Skin of body (tissue), 1 donor: ENCODE measurements at regions not wholly inside any gene's neighbourhood (a gene's known extent, or its start where the extent isn't known, plus 50 kb on each side); places are given as distances from the start of the nearest gene placed in this dataset.
A peak's percentile ranks its signal among the peaks of the same experiment; 100 is the strongest.
"Not testable (repeated sequence)": the region's sequence is repeated elsewhere in the genome, so short reads cannot be mapped to it uniquely, and the experiment has no call there.

Experiments used
- DNase-seq: peaks from one replicate; lab custom pipeline; 2025; lab: John Stamatoyannopoulos, UW

DNA sequence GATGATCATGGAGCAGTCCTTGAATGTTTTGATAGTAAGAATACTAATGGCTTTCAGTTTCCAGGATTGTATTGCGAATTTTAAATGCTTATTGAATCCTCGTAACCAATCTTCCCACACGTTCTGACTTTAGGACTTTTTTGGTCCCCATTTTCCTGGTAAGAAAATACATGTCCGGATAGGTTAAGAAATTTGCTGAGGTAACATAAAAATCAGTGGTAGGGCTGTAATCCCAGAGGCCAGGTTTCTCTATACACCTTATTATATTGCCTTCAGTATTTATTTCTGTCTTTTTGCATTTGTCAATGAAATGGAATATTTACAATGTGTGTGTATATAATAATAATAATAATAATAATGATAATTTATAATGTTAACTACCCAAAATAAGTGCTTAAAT lies 603.2 kb downstream of the TMEM182 start:
- DNase-seq = no peak

DNA sequence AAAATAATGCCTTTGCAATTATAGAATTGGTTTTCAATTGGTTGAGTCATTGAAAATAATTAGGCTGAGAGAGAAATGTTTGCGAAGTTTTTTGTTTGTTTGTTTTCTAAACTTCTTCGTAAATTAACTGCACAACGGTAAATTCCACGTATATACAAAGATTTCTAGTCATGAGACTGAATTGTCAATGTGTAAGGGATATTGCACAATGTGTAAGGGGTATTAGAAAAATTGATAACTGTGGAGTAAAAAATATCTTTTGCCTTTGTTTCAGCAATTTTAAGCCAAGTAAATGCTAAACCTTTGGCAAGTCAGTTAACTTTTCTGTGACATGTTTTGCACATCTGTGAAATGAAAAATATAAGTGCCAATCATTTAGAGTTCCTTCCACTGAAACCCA lies 606.0 kb downstream of the TMEM182 start:
- no peak for DNase-seq

DNA sequence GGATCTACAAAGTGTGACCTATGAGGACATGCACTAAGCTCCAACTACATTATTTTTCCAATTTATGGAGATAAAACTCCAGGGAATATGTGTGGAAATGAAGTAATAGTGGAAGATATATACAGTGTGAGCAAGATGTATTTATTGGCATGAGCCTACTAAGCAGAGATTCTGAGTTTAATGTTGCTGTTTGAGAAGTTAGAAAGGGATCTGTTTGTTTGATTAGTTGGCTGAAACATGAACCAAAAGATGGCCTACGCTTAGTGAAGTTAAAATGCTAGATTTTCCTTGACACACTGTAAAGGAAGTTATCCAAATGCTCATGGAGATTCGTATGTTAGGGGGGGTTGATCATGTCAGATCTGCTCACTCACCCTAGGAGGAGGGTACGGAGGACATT lies 621.7 kb downstream of the TMEM182 start:
- DNase-seq = no peak

DNA sequence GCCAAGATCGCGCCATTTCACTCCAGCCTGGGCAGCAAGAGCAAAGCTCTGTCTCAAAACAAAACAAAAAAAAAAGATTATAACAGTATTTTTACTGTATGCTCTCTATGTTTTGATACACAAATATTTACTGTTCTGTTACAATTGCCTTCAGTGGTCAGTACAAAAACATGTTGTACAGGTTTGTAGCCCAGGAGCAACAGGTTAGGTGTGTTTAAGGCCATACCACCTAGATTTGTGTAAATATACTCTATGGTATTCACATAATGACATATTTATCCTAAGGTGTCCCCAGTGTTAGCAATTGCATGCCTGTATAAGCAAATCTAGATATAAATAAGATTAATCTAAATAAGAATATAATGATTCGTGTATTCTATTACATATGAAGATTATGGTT lies 625.0 kb downstream of the TMEM182 start:
- no peak for DNase-seq

DNA sequence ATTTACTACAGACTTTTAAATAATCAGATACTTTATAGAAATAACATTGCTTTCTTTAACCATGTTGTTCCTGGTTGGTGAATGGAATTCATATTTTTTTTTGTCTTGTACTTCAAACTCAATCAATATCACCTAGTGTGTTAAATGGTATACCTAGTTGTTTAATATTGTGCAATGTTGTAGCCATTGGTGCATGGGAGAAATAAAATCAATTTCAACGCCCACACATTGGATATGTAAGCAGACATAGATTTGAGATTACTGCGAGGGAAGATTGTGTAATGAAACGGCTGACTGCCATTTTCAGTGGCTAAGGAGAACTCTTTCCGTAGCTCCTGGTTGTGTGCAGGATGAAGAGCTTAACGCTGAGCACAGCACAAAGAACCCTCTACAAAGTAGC lies 626.1 kb downstream of the TMEM182 start:
- no peak for DNase-seq

DNA sequence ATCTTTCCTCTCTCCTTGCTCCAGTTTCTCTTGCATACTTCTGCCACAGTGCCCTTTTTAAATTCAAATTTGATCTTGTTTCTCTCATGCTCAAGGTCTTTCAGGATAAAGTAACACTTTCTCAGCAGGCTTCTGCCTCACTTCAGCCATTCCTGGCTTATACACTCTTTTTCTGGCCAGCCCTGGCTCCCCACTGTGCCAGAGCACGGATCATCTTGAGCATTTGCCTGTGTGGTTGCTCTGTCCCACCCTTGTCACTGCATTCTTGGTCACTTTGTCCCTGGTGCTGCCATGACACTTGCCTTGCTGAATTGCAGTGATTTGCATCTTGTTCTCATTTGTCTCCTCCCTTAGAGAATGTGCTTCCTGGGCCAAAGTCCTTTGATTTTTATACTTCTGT lies 634.3 kb downstream of the TMEM182 start:
- no peak for DNase-seq

DNA sequence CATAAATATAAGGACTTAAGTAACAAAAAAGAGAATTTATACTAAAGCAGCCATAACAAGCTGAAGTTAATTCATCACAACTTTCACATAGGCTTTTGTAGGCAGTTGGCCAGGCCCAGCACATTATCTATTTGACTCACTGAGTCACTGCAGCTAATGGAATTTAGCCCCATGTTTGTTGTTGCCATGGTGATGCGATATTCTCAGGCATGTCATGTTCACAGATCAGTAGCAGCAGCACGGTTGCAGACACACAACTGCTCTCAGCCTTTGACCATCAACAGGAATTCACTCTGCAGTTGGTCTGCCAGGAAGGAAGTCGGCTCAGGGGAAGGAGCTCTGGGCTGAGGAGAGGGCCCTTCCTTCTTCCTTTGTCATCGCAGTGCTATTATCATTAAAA lies 639.8 kb downstream of the TMEM182 start:
- peak; percentile 24 for DNase-seq

DNA sequence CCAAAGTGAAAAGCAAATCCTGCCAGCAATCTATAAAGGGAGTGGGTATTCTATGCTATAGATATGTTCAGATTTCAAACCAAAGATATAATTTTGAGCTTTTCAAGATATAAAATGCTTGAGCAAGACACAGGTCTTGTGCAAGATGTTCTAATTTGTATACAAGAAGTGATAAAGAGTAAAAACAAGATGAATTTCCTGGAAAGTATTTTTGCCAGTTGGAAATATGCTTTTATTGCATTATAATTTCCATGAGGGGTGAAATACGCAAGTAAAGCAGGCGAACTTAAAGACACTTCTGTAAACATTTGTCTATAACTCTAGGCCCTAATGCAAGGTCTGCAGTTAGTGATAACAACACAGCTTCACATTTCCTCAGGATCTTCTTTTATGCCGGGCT lies 640.5 kb downstream of the TMEM182 start:
- DNase-seq = no peak

DNA sequence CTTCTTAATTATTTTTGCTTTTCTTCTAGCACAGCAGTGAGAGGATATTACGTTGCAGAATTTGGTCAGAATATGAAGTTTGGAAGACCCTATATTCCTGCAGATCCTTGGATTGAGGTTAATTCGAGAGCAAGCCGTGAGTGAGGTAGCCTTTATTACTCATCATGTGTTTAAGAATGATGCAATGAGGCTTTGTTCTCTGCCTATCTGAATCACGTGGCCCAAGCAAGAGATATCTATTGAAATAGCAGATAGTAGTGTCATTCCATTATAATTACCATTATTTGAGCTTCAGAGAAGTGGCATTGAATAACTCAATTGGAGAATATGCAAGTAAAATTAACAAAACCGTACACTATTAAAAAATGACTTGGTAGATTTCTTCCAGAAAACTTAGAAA lies 641.1 kb downstream of the TMEM182 start:
- DNase-seq = no peak

DNA sequence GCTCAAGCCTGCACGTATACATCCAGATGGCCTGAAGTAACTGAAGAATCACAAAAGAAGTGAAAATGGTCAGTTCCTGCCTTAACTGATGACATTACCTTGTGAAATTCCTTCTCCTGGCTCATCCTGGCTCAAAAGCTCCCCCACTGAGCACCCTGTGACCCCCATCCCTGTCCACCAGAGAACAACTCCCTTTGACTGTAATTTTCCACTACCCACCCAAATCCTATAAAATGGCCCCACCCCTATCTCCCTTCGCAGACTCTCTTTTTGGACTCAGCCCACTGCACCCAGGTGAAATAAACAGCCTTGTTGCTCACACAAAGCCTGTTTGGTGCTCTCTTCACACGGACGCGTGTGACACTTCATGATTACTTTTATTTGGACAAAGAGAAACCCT lies 641.6 kb downstream of the TMEM182 start:
- DNase-seq = not testable (repeated sequence)

DNA sequence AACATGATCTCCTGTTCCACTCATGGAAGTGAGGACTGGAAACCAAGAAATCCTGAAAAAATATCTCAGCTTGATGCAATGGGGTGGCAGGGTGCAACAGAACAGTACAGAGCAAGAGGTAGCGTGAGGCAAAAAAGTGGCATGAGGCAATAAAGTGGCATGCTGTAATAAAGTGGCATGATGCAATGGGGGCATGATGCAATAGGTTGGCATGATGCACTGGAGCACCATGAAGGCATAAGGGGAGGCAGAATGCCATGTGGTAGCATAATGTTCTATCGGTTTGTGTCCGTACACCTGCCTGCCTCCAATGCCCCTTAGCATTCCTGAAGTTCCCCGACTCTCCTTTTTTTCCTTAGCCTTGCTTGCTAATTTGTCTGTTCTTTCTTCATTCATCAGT lies 648.4 kb downstream of the TMEM182 start:
- no peak for DNase-seq

DNA sequence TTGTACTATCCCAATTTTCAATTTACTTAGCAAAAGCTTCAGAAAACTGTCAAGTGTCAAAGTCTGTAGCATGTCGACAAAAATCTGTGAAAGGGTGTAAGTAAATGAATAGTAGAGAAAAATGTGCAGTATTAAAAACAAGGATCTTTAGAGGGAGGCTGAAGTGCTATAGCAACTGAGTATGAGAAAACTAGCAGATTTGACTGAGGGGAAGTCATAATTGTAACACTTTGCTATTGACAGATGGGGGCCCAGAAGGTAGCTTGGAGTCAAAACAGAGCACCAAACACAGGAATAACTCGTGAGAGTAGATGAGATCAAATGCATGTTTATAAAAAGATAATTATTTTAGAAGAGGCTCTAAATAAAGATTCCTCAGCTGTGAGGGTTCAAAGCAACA lies 657.7 kb downstream of the TMEM182 start:
- DNase-seq = no peak

DNA sequence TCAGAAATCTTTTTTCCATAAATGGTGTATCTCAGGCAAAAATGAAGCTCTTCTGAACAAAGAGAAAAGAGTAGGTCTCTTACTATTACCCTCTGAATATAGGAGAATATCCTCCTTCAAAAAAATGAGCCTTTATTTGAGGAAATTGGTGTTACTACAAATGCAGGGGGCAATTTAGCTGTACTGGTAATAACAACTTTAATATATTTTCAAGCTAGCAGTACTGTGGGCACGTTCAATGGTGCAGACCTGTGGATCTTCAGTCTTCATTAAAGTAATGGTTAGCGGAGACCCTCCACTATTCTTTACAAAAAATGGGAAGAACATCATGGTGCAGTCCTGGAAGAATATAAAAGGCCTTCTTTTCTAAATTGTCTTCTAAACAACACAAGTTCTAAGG lies 661.3 kb downstream of the TMEM182 start:
- DNase-seq = no peak

DNA sequence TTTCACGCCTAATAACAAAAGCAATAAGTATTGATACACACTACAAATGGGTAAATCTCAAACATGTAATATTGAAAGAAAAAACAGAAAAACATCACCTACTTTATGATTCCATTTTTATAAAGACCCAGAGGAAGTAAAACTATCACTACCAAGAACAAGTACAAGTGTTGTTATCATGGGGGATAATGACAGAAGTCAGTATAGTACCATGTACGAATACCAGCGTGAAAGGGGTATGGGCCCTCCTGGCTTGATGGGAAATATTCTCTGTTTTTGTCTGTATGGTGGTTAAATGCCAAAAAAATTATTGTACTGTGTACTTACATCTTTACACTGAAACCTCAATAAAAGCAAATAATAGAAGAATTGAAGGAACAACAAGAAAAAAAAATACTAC lies 665.7 kb downstream of the TMEM182 start:
- DNase-seq = no peak

DNA sequence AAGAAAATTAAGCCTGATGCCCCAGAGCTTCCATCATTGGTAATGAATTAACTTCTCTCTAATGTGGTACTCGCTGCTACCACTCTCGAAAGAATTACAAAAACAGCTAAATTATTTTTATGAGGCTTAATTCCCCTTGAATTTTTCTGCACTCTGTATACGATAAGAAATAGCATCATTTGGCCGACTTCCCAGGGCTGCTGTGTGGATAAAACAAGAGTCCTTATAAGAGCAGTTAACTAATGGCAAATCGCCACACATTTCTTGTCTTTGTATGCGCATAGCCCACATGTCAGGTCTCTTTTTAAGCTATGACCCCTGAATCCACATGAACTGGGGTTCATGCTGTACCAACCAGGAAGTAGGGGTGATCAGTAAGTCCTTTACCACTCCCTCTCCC lies 668.4 kb downstream of the TMEM182 start:
- DNase-seq = no peak

DNA sequence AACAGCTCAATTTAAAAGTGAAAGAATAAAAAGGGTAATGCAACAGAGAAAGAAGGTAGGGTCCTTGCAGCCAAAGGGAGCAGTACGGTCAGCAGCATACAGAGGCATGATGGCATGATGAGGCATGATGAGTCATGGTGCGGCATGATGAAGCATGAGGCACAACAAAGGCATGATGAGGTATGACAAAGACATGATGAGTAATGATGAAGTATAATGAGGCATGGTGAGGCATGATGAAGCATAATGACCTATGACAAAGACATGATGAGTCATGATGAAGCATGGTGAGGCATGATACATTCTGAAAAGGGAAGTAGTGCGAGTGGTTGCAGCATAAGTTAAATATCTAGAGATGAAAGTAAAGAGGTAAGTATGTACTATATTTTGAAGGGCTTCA lies 673.2 kb downstream of the TMEM182 start:
- no peak for DNase-seq

DNA sequence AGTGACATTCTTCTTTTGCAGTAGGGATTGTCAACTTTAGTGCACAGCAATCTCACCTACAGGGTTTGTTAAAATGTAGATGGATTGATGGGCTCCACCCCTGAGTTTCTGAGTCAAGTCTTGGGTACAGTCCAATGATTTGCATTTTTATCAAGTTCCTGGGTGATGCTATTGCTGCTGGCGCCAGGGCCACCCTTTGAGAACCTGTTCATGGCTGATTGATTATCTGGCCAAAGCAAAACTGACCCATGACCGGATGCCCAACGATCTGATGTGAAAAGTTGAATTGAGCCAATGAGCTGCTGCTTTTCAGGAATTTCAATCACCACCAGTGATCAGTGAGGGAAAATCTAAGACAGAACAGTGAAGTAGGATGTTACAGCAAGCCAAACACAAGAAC lies 675.3 kb downstream of the TMEM182 start:
- DNase-seq = no peak

DNA sequence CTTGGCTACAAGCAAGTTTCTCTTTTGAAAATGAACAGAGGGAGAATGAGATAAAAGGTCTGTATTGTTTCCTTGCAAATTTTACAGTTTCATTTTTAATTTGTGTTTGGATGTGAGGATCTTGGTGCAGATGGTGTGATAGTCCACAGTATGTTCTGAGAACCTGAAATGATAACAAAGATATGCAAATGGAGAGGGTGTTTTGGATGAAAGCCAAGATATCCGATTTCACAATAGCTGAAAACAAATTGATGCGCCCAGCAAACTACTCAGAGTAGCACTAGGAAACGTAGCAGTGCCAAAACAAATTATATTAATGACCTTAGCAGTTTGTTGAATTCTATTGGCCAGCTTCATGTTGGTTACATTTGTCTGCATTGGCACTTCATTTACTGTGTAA lies 683.5 kb downstream of the TMEM182 start:
- DNase-seq = no peak

DNA sequence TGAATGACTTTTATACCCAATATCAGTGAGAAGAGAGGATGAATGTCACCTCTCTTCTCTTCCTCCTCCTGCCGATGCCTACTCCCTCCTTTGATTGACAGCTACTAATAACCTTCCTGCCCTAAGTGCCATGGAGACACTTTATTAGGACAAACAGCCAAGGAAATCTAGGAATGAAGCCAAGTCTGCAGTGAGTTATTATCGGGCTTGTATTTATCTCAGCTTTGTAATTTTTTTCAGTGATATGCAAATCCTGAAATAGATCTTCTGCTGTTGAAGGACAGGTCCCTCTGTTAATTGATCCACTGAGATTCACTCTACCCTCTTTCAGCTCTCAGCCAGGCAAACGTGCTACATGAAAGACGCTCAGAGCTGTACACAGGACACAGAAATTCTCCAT lies 686.7 kb downstream of the TMEM182 start:
- no peak for DNase-seq

DNA sequence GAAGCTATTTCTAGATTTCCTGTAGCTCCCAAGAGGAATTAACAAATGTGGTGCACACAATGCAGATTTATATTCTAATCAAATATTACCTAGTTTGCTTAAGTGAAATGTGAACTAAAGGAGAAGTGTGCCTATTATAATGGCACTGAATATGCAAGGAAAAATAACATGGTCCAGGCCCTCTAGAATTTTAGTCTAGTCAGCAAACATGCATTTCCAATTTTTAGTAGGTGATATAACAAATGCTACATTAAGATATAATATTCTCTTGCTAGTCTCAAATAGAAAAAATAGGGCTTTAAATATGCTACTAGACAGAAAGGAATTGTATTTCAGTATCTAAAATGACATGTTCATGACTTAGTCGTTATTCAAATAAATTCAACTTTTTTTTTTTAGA lies 689.5 kb downstream of the TMEM182 start:
- no peak for DNase-seq

DNA sequence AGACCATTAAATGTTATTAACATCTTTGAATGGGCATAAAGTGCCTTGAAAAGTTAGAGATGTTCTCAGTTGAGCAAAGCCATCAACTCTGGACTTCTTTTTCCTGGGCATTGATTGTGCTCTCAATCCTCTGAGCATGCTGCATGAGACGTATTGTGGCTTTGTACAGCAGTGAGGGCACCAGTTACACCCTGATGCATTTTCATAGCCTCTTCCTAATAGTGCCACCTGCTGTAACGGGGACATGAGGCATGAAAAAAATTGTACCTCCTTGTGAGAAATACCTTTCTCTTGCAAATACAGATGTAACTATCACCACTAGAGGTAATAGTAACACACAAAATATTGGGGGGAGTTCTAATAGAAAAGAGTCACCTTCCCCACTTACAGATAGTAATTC lies 697.5 kb downstream of the TMEM182 start:
- no peak for DNase-seq

DNA sequence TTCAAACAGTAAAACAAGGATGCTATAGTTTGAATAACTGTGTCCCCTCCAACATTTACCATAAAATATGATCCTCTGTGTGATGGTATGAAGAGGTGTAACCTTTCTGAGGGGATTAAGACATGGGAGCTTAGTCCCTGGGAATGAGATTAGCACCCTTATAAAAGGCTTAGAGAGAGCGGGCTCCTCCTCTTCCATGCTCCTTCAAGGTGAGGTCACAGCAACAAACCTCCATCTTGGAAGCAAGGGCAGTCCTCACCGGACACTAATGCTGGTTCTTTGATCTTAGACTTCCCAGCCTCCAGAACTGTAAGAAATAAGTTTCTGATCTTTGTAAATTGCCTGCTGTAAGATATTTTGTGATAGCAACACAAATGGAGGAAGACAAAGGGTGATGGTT lies 700.3 kb downstream of the TMEM182 start:
- DNase-seq = no peak

DNA sequence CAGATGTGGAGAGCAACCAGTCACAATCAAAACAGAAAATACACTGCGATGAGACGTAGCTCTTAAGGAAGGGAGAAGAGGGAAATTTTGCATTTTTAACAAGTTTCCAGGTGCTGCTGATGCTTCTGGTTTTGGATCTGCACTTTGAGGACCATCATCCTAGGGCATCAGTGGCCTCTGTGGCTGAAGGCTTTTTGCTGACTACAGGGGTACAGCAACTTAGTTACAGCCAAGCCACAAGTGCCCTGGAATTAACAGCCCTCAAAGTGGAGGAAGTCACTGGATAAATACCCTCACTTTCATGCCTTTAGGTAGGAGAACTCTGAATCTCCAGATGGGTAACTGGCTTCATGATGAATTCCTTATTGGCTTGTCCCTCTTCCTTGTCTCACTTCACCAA lies 700.9 kb downstream of the TMEM182 start:
- no peak for DNase-seq

DNA sequence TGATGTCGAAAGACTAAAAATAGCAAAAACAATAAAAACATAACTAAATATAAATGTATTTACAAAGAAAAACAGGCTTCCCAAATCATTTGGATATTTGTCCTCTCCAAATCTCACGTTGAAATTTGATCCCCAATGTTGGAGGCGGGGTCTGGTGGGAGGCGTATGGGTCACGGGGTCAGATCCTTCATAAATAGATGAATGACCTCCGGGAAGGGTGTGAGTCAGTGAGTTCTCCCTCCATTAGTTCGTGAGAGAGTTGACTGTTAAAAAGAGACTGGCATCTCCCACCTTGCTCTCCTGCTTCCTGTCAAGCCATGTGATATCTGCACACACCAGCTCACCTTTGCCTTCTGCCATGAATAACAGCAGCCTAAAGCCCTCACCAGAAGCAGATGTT lies 703.0 kb downstream of the TMEM182 start:
- DNase-seq = no peak

DNA sequence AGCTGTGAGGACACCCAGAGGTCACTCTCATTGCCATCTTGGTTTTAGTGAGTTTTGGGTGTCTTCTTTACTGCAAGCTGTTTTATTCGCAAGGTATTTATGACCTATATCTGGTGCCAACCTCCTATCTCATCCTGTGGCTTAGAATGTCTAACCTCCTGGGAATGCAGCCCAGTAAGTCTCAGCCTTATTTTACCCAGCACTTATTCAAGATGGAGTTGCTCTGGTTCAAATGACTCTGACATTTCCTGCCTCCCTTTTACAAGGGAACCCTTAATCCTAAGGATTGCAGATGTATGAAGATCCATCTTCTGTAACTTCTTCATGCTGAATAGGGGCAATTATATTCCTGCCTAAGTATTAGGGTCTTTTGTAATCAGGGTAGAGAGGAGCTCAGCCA lies 708.0 kb downstream of the TMEM182 start:
- DNase-seq = no peak
